HG03457 (cell line): ENCODE measurements at regions not wholly inside any gene's neighbourhood (a gene's known extent, or its start where the extent isn't known, plus 50 kb on each side); places are given as distances from the start of the nearest gene placed in this dataset.

Source experiments
- ATAC-seq: cut with Tn5 transposase; IDR thresholded peaks from one replicate; pipeline ENCODE4 v1.9.1; 2021; ENCODE audit warnings: moderate number of reproducible peaks; ENCODE audit not compliant: unreplicated experiment

DNA sequence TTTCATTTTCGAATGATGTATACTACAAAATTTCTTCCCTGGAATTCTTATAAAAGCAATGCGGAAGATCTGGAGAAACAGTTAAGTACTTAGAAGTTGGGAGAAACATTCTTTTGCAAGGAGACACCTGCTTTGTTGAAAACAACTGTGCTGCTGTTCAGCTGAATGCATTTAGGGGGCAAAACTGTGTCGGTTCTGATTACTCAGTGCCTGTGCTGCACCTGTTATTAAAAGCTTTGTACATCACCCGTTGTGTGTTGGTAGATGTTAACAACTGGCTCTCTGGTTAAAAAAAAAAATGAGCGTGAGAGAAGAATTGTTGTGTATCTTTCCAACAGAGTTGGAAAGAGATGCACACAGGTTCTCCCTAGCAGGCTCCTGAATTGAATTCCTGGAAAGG lies 184.1 kb upstream of the HHIP start:
- no peak for ATAC-seq

DNA sequence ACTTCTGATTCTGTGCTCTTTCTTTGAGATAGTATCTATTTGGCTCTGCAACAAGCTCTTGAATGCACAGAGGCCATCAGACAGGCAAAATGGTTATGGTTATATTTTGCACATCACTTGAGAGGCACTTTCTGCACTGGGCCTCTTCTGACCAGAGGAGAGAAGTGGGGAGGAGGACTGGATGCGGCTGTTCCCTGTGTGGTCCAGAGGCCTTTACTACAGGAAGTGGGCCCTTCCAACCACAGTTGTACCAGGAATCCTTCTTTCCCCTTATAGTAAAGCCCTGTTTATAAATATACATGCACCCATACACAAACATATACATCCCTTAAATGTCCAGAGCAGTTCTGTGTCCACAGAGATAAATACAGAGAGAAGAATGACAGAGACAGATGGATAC lies 182.7 kb upstream of the HHIP start:
- ATAC-seq = no peak

- no peak for ATAC-seq
Measured at GRCh38 chr4:144463896-144464295, 182.1 kb upstream of the HHIP start.

GRCh38 chr4:144465546-144465945 lies 180.4 kb upstream of the HHIP start:
- no peak for ATAC-seq

GRCh38 chr4:144480068-144480467 lies 165.9 kb upstream of the HHIP start:
- no peak for ATAC-seq

DNA sequence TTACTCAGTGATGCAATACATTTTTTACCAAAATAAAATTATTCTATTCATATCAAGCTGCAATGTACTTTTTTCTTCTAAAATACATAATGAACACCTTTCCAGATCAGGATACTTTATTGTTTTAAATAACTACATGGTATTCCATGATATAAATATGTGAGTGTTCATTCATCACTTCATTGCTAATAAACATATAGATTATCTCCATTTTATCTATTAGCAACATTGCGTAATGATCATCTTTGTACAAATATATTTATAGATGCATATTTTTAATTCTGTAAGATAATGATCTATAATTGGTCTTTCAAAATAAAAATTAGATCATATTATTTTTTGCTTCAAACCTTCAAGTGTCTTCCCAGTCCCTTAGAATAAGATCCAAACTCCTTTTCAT lies 156.1 kb upstream of the HHIP start:
- no peak for ATAC-seq

DNA sequence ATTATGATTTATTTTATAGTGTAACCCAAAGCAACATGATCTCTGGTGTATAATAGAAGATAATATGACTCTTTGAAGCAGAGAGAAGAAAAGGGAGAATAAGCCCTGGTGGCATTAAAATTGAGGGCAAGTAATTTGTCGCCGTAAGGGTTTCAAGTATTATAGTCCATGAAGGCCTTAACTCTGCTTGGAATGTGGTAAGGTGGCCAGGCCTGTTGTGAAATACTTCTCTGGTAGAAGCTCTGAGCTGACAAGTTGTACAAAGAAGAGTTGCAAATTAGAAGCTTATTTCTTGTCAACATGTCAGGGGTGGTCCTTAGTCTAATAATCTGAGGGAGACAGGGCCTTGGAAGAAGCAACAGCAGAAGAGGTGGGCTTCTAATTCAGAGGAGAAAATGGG lies 151.7 kb upstream of the HHIP start:
- ATAC-seq = no peak

GRCh38 chr4:144495944-144496343 lies 150.0 kb upstream of the HHIP start:
- ATAC-seq = no peak

- peak; percentile 56 for ATAC-seq
Measured at GRCh38 chr4:144499777-144500176, 146.2 kb upstream of the HHIP start.

- ATAC-seq = no peak
Measured at GRCh38 chr4:144501231-144501780, 144.7 kb upstream of the HHIP start.

GRCh38 chr4:144504883-144505282 lies 141.1 kb upstream of the HHIP start:
- ATAC-seq = no peak

DNA sequence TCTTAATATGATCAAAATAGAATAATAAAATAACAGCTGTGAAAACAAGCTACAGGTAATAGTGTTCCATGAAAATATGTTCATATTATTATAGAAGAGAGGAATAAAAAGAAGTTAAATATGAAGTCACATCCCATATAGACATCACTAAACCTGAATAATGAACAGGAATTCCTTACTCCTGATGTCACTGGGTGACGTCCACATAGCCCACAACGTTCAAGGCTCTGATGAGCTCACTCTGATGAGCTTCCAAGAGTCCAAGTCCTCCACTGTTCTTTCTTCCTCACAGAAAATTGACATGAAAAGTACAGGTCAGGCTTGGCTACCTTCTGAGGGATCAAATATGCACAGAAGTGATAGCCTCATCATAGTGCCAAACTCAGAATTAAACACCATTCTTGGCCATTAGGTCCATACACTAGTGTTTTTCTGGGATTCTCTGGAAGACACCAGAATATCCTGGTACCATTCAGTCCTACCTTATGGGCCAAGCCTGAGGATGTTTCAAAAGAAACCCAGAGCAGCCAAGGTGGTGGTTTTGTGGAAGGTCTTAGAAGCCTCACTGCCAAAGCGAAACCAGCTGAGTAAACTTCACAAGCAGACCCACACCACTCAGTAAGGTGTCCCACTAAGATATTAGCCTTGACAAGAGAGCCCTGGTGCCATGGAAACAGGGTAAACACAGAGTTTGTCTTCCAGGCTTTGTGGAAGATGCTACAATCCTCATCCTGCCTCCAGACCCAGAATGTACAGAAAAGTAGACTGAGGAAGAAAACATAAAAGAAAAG lies 138.4 kb upstream of the HHIP start:
- no peak for ATAC-seq

DNA sequence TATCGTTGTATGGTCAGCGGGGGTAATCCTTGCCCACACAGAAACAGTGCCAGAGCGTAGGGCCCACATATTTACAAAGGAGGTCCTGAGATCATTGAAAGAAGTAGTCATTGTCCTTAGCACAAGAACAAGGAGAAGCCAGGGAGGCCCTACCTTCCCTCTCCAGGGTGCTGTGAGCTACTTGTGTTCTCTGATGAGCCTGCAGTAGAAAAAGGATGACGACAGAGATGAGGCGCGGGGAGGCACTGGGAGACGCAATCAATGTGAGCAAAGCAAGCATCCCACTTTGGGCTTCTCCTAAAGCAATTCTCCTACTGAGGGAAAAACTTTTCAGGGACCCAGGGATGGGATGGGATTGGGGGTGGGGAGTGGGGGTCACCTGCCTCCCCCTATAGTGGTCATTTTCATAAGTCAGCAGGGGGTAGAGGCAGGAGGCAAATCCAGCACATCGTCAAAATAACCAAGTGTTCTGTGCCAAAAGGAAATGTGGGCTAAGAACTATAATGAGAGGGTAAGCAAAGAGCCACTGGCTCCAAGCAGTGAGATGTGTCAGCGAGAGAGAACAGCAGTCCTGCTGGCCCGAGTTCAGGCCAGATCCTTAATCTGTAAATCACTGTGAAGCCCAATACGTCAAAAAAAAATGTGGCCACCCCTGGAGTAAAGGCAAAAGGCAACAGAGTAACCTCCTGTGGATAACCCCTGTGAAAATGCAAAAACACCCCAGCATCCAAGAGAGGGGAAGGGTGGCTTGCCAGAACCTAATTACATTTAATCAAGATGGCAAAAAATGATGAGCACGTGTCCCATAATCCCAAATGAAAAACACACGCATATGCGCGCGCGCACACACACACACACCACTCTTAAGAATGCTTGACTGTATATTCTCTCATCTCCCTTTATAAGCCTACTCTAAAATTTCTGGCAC lies 136.6 kb upstream of the HHIP start:
- ATAC-seq = no peak

DNA sequence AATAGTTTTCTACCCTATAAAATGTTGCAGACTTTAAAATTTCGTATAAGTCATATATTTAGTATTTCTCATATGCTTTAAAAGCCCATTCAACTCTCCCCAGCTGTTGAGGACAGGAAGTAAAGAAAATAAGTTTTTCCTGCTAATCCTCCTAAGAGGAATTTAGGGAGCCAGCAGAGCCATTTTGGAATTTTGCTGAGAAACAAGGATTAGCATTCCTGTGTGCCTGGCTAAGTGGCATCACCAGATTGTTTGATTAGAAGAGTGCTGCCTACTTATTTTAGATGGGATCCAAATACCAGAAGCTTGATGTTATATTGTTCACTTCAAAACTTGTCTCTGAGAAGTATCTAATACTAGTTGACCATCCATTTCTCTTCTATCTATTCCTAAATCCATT lies 131.2 kb upstream of the HHIP start:
- no peak for ATAC-seq

- ATAC-seq = no peak
Measured at GRCh38 chr4:144518181-144518895, 127.6 kb upstream of the HHIP start.

DNA sequence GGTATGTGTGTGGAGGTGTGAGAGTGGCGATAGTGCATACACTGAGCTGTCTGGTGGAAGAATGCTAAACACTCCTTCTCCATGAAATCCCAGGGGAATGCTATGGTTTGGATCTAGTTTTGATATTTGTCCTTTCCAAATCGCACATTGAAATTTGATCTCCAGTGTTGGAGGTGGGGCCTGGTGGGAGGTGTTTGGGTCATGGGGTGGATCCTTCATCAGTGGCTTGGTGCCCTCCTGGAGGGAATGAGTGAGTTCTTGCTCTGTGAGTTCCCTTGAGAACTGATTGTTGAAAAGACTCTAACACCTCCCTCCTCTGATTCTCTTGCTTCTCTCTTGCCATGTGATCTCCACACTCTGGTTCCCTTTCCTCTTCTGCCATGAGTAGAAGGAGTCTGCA lies 114.1 kb upstream of the HHIP start:
- ATAC-seq = no peak

DNA sequence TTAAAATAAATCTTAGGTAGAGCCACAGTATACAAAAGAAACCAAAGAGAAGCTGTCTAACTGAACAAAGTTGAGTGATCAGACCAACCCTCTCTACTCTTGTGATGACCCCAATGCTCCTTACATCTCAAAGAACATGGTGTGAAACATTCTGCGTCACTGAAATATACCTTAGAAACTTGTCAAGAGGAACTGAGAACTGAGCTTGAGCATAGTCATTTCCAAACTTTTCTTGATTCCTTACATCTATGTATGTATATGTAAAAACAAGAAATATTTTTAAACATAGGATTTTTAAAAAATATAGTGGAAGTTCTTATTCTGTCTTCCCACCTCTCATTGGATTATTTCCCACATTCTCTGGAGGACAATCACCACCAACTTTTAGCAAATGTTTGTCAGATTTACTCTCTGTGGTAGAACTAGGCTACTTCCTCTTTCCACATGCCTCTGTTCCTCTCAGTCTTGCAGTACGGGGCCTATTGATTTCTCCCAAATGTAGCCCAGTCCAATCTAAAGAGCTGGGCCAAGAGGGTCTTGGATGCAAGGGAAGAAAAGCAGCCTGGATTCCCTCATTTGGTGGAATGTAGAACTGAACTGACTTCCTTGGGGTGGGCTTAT lies 98.2 kb upstream of the HHIP start:
- ATAC-seq = peak; percentile 98

DNA sequence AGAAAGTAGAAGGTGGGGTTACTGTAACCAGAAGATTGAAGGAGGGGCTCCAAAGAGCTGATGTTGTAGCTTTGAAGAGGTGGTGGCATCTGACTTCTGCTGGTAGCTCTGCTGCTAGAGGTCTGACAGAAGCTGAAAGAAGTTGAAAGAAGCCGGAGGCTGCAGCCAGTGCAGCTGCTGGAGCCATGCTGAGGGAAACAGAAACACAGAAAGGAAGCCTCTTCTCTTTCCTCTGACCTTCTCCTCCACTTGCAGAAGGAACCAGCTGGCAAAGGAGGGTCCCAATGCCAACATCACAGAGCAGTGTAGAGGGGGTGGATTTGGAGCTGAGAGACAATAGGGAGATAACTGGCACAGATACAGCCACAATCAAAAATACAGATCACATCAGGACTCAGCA lies 89.3 kb upstream of the HHIP start:
- no peak for ATAC-seq

- no peak for ATAC-seq
Measured at GRCh38 chr4:144557404-144557803, 88.6 kb upstream of the HHIP start.

GRCh38 chr4:144562019-144562705 lies 83.8 kb upstream of the HHIP start:
- no peak for ATAC-seq
